ENCODE measurements at regions not wholly inside any gene's neighbourhood (a gene's known extent, or its start where the extent isn't known, plus 50 kb on each side); places are given as distances from the start of the nearest gene placed in this dataset.

DNA sequence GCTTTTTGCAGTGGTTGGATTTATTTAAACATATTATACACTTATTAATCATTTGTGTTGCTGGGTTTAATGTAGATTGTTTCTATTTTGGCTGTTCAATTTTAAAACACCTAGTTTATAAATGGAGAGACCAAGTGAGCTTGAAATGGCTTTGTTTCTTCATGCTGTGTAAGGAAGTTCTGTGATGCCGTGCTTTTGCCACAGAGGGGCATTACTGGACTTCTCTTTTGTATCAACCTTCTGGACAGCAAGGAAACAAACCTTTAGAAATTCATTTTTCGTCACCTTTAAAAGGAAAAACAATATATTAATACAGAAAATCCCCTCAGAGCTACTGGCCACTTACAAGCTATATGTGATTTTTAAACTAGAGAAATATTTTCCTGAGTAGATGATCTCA, 81.9 kb downstream of the DMRTA1 start:
- Histone ChIP-seq H4K20me1 (ENCODE audit: insufficient read depth, low read length) (no peaks in the 10 kb centered on the region), H3K4me1 (ENCODE audit: insufficient read depth, low read length, poor library complexity, severe bottlenecking) (peaks cover 51% of the 10 kb centered on the region), H3K27ac (ENCODE audit: low read depth, low read length, poor library complexity, severe bottlenecking) (peak overlapping the region; percentile 6), H2AFZ (ENCODE audit: low read length) (peak overlapping the region; percentile 94), H3K4me3 (ENCODE audit: low read depth, low read length, poor library complexity, severe bottlenecking) (peak overlapping the region; percentile 31), H3K9me3 (ENCODE audit: low read length) (peaks cover 26% of the 10 kb centered on the region; the same call in 1 of the 2 replicates), H3K36me3 (ENCODE audit: insufficient read depth, low read length) (peaks cover 19% of the 10 kb centered on the region), H3K9me2 (ENCODE audit: insufficient read depth, low read length) (no peaks in the 10 kb centered on the region), H3K4me2 (ENCODE audit: low read length) (peak overlapping the region; percentile 56), H3K79me2 (ENCODE audit: insufficient read depth, low read depth, low read length) (peaks cover under 1% of the 10 kb centered on the region; the same call in 1 of the 2 replicates)
- CTCF ChIA-PET (ENCODE audit: unreplicated experiment): interaction anchor here (1.5 kb wide), 1 partner anchor 185 kb away, joined by 3 read pairs; no protein-coding TSS in a partner anchor
- no TSS peak for BruUV-seq (replicated peaks)
- intact Hi-C loops (cut with micrococcal nuclease; ENCODE audit: unreplicated experiment): loop anchor here (1.0 to 10.0 kb wide), 4 partner anchors 57 to 1716 kb away; no protein-coding TSS in a partner anchor
- POLR2A ChIA-PET: interaction anchor here (0.6 to 4.0 kb wide), 8 partner anchors 10 to 865 kb away, joined by 3 to 28 read pairs (median 4); no protein-coding TSS in a partner anchor
- DNase-seq (ENCODE audit: low spot score): peak; percentile 77
- TF ChIP-seq, protein P1, sequence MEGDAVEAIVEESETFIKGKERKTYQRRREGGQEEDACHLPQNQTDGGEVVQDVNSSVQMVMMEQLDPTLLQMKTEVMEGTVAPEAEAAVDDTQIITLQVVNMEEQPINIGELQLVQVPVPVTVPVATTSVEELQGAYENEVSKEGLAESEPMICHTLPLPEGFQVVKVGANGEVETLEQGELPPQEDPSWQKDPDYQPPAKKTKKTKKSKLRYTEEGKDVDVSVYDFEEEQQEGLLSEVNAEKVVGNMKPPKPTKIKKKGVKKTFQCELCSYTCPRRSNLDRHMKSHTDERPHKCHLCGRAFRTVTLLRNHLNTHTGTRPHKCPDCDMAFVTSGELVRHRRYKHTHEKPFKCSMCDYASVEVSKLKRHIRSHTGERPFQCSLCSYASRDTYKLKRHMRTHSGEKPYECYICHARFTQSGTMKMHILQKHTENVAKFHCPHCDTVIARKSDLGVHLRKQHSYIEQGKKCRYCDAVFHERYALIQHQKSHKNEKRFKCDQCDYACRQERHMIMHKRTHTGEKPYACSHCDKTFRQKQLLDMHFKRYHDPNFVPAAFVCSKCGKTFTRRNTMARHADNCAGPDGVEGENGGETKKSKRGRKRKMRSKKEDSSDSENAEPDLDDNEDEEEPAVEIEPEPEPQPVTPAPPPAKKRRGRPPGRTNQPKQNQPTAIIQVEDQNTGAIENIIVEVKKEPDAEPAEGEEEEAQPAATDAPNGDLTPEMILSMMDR (conservative IDR thresholded peaks at IDR 0.05; ENCODE audit: low read length): peak; percentile 94
- no peak for TF ChIP-seq EZH2phosphoT487 (IDR thresholded peaks at IDR 0.05; ENCODE audit: borderline replicate concordance, low read depth, low read length)

GRCh38 chr9:22529426-22530199, 83.0 kb downstream of the DMRTA1 start:
- Histone ChIP-seq H3K4me1 (ENCODE audit: insufficient read depth, low read length, poor library complexity, severe bottlenecking) (peaks cover 40% of the 10 kb centered on the region), H3K4me2 (ENCODE audit: low read length) (peak overlapping the region; percentile 54), H3K9me3 (ENCODE audit: low read length) (peaks cover 19% of the 10 kb centered on the region; the same call in 1 of the 2 replicates), H2AFZ (ENCODE audit: low read length) (peak overlapping the region; percentile 94; the same call in 1 of the 2 replicates), H3K36me3 (ENCODE audit: insufficient read depth, low read length) (peaks cover 14% of the 10 kb centered on the region), H4K20me1 (ENCODE audit: insufficient read depth, low read length) (no peaks in the 10 kb centered on the region), H3K79me2 (ENCODE audit: insufficient read depth, low read depth, low read length) (no peaks in the 10 kb centered on the region), H3K9me2 (ENCODE audit: insufficient read depth, low read length) (no peaks in the 10 kb centered on the region), H3K4me3 (ENCODE audit: low read depth, low read length, poor library complexity, severe bottlenecking) (peak overlapping the region; percentile 26), H3K27ac (ENCODE audit: low read depth, low read length, poor library complexity, severe bottlenecking) (no peak overlapping the region)
- intact Hi-C loops (cut with micrococcal nuclease; ENCODE audit: unreplicated experiment): loop anchor here (5.0 to 10.0 kb wide), 3 partner anchors 188 to 1715 kb away; no protein-coding TSS in a partner anchor
- TF ChIP-seq, protein P1 (conservative IDR thresholded peaks at IDR 0.05; ENCODE audit: low read length): no peak
- TF ChIP-seq EZH2phosphoT487 (IDR thresholded peaks at IDR 0.05; ENCODE audit: borderline replicate concordance, low read depth, low read length): no peak
- POLR2A ChIA-PET: interaction anchor here (0.6 to 4.0 kb wide), 10 partner anchors 10 to 152 kb away, joined by 3 to 28 read pairs (median 5); no protein-coding TSS in a partner anchor
- DNase-seq (ENCODE audit: low spot score): no peak
- CTCF ChIA-PET (ENCODE audit: unreplicated experiment): interaction anchor here (1.5 to 1.6 kb wide), 2 partner anchors 10 to 184 kb away, joined by 3 read pairs; no protein-coding TSS in a partner anchor
- no TSS peak for BruUV-seq (replicated peaks)

All from OCI-LY7 (cell line).